Erythroblast (primary cell): ENCODE measurements at regions not wholly inside any gene's neighbourhood (a gene's known extent, or its start where the extent isn't known, plus 50 kb on each side); places are given as distances from the start of the nearest gene placed in this dataset.
"Not testable (repeated sequence)": the region's sequence is repeated elsewhere in the genome, so short reads cannot be mapped to it uniquely, and the experiment has no call there.

Experiments
- GATA1 ChIP-seq: IDR thresholded peaks from 2 replicates; pipeline ENCODE4 v1.6.1; 2011; ENCODE audit warnings: low read depth, mild to moderate bottlenecking, control low read depth, low read length, moderate library complexity
- POLR2A ChIP-seq: IDR thresholded peaks from 2 replicates; pipeline ENCODE4 v1.6.1; 2011; ENCODE audit warnings: mild to moderate bottlenecking, low read length

DNA sequence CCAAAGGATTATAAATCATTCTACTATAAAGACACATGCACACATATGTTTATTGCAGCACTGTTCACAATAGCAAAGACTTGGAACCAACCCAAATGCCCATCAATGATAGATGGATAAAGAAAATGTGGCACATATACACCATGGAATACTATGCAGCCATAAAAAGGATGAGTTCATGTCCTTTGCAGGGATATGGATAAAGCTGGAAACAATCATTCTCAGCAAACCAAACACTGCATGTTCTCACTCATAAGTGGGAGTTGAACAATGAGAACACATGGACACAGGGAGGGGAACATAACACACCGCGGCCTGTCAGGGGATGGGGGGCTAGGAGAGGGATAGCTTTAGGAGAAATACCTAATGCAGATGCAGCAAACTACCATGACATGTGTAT lies 135.1 kb upstream of the PDE4B start:
- not testable (repeated sequence) for TF ChIP-seq POLR2A, GATA1
